ENCODE measurements at regions not wholly inside any gene's neighbourhood (a gene's known extent, or its start where the extent isn't known, plus 50 kb on each side); places are given as distances from the start of the nearest gene placed in this dataset.

GRCh38 chr18:65380986-65381385 is 369.8 kb upstream of the CDH7 start:
- DNase-seq, result no peak

GRCh38 chr18:65380571-65380970 is 370.2 kb upstream of the CDH7 start:
- no peaks in the 10 kb centered on the region for H3K27me3 ChIP-seq
- no peaks in the 10 kb centered on the region for H3K4me1 ChIP-seq (replicated peaks in 1 of 2)
- TF ChIP-seq POLR2A (IDR thresholded peaks at IDR 0.05) (no peak), CTCF (IDR thresholded peaks at IDR 0.05) (no peak)
- H3K27ac ChIP-seq, result no peak overlapping the region
- no peak overlapping the region for H3K4me3 ChIP-seq
- H3K9me3 ChIP-seq (replicated peaks in 1 of 3), result no peaks in the 10 kb centered on the region
- H3K36me3 ChIP-seq (replicated peaks in 1 of 2), result no peaks in the 10 kb centered on the region
- intact Hi-C loops (cut with DNase I), result no loop called here
- DNase-seq, result no peak

More at GRCh38 chr18:65380986-65381385, 369.8 kb upstream of the CDH7 start:
- 50 to 63% (median 57%) methylated on average over 3 of the region's 3 CpGs for WGBS, 4 donors
- H3K27ac ChIP-seq, result no peak overlapping the region
- H3K36me3 ChIP-seq (replicated peaks in 1 of 2), result no peaks in the 10 kb centered on the region
- no peaks in the 10 kb centered on the region for H3K4me1 ChIP-seq (replicated peaks in 1 of 2)
- no peaks in the 10 kb centered on the region for H3K27me3 ChIP-seq
- intact Hi-C loops (cut with DNase I), result no loop called here
- H3K9me3 ChIP-seq (replicated peaks in 1 of 3), result no peaks in the 10 kb centered on the region
- no peak for TF ChIP-seq CTCF (IDR thresholded peaks at IDR 0.05)
- no peak for TF ChIP-seq POLR2A (IDR thresholded peaks at IDR 0.05)
- no peak overlapping the region for H3K4me3 ChIP-seq

GRCh38 chr18:65372904-65373303 is 377.9 kb upstream of the CDH7 start:
- H3K4me3 ChIP-seq, result no peak overlapping the region
- intact Hi-C loops (cut with DNase I), result no loop called here
- H3K36me3 ChIP-seq (replicated peaks in 1 of 2), result no peaks in the 10 kb centered on the region
- H3K27ac ChIP-seq, result no peak overlapping the region
- no peaks in the 10 kb centered on the region for H3K4me1 ChIP-seq (replicated peaks in 1 of 2)
- WGBS, 4 donors, result 84 to 87% (median 86%) methylated on average over 3 of the region's 3 CpGs
- no peak for TF ChIP-seq CTCF (IDR thresholded peaks at IDR 0.05)
- TF ChIP-seq POLR2A (IDR thresholded peaks at IDR 0.05), result no peak
- no peaks in the 10 kb centered on the region for H3K9me3 ChIP-seq (replicated peaks in 1 of 3)
- no peaks in the 10 kb centered on the region for H3K27me3 ChIP-seq
- DNase-seq, result no peak

- intact Hi-C loops (cut with DNase I), result no loop called here
- DNase-seq, result no peak
- Histone ChIP-seq H3K4me1 (replicated peaks in 1 of 2) (no peaks in the 10 kb centered on the region), H3K4me3 (no peak overlapping the region), H3K27ac (no peak overlapping the region), H3K36me3 (replicated peaks in 1 of 2) (no peaks in the 10 kb centered on the region), H3K27me3 (no peaks in the 10 kb centered on the region), H3K9me3 (replicated peaks in 1 of 3) (no peaks in the 10 kb centered on the region)
- no peak for TF ChIP-seq POLR2A (IDR thresholded peaks at IDR 0.05)
- no peak for TF ChIP-seq CTCF (IDR thresholded peaks at IDR 0.05)
- 0 to 45% (median 9%) methylated on average over 1 of the region's 1 CpG for WGBS, 4 donors
Measured at GRCh38 chr18:65365245-65365980, 385.4 kb upstream of the CDH7 start.

Measured in adrenal gland (tissue), 9 donors.